Fibroblast of skin of scalp (primary cell): ENCODE measurements at regions not wholly inside any gene's neighbourhood (a gene's known extent, or its start where the extent isn't known, plus 50 kb on each side); places are given as distances from the start of the nearest gene placed in this dataset.
A peak's percentile ranks its signal among the peaks of the same experiment; 100 is the strongest.
"Not testable (repeated sequence)": the region's sequence is repeated elsewhere in the genome, so short reads cannot be mapped to it uniquely, and the experiment has no call there.

Source experiments
- DNase-seq: peaks from one replicate; pipeline ENCODE4 v3.0.0-alpha.2; 2013

DNA sequence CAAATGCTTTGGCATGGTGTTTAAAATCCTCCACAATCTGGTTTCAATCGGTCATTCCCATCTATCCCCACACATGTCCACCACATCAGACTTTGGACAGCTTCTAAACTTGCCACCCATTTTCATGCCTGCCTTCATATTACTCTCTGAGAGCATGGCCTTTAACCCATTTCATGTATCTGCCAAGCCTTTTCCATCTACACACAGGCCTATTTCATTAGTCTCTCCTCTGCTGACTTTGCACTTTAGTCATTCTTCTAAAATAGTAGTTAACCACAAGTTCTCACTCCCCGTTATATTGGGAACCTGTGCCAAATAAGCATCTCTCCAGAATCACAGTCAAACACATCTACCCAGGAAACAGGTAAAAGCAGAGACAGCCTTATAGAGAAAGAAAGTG is 142.2 kb downstream of the MZT1 start:
- DNase-seq, result no peak

DNA sequence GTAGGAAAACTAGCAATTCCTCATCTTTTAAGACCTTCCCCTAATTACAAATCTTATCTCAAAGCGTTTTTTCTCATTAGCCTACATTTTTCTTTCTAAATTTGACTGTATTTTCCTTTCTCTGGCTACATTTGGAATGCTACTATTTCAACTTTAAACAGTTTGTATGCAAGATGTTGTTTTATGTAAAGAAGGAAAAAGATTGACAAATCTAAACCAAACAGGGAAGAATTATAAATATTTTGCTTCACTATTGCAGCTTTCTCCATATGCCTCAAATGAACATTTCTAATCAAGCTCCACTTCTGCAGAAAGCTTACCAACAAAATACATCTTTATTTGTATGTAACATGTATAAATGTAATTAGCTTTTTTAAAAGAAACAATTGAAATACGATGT is 156.2 kb downstream of the MZT1 start:
- no peak for DNase-seq

DNA sequence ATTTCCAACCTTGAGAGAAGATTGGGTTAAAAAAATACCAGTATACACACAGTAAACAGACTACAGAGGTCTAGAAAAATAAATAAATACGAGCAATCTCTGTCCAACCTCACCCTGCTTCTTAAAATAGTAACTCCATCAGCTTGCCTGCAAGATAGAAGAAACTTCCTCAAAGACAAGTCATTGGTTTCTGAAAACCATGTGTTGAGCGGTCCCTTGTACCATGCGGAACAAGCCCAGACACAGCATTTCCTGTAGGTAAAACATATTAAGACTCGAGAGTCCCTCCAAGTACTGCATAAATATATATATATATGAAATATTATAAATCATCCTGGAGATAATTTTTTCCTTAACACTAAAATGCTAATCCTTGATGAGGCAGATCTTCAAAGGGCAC is 157.4 kb downstream of the MZT1 start:
- no peak for DNase-seq

DNA sequence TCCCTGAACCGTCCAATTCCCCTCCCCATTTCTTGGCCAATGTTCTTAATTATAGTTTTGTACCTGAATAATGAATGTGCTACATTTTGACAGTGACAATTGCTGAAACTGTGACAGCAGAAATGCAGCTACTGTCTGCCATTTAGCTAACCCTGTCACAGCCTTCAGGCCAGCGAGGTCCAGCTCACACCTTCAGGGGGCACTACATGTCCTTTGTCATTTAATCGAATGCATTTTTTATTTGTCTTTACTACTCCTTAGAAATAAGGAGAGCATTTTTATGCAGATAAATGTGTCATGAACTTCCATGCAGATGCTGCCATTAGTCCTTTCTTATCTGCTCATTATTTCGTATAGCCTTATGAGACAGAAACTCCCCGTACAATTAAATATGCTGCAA is 159.9 kb downstream of the MZT1 start:
- DNase-seq, result no peak

DNA sequence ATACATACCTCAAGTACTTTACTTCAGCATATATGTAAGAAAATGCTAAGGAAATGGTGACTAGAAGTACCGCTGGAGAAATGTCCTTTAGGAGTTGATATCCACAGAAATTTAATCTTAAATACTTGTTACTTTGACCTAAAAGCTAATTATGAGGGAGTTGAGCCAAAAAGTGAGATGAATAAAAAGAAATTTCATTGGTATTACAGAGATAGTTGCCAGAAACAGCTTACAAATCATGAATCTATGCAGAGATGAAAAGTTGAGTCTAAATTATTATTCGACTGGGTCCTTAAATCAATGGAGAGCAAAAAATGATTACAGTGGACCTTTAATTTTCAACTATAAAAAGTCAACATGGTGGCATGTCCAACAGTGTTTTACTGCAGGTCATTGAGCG is 160.9 kb downstream of the MZT1 start:
- DNase-seq, result no peak

DNA sequence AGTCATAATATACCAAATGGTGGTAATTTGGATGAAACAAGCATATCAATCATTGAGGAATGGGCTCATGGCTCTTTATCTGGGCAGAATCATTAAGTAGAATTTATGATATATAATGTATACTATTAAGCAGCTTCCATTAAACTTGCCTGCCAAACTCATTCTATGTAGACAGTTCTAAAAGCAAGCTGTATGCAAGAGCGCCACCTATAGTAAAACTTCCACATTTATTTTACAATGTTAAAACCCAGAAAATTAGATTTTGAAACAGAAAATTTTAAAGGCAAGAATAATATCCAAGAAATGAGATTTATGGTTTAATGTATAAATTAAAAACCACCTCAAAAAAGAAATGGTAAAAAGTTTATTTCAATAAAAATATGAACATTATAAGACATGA is 161.5 kb downstream of the MZT1 start:
- DNase-seq, result peak; percentile 47

DNA sequence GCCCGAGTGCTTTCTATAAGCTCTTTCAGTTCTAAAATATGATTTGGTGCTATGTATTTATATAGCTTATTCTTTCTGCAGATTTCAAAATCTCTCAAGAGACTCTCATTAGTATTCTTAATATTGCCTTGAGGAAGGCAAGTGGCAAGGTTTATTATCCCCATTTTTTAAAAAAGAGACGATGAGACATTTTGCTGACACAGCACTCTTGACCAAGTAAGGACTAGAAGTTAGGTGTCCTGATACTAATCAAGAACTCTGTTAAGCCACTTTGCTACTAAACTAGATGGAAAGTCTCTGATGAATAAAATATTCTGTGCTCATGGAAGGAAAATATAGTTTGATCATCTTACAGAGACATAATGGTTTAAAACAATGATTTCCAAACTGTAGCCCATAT is 164.7 kb downstream of the MZT1 start:
- DNase-seq, result no peak

DNA sequence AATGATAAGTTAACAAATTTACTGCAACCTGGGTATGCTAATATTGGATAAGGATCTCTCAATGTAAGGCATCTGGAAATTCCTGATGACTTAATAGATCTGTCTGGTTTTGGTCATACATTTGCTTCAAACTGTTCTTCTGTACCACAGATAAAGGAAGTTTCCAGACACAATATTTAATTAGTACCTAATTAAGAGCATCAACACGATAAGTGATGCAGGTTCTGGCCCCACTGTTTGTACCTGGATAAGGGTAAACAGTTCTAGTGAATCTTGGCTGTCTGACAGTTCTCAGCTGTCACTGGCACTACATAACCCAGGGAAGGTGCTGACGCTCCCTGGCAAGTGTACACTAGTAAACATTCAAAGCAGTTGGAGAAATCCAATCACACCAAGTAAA is 165.6 kb downstream of the MZT1 start:
- DNase-seq, result no peak

DNA sequence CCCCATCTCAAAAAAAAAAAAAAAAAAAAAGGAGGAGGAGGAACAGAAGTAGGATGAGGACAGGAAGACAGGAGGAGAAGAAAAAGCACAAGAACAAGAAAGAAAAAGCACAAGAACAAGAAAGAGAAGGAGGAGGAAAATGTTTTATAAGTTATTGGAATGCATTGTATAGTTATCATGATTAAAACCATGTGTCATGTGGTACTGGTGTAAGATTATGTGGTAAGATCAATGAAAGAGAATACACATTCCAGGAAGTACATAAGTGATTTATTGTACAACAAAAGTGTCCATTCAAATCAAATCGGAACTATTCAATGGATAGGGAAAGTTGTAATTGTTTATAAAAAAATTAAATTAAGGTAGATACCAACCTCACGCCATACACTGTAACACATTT is 167.7 kb downstream of the MZT1 start:
- DNase-seq, result peak; percentile 1

DNA sequence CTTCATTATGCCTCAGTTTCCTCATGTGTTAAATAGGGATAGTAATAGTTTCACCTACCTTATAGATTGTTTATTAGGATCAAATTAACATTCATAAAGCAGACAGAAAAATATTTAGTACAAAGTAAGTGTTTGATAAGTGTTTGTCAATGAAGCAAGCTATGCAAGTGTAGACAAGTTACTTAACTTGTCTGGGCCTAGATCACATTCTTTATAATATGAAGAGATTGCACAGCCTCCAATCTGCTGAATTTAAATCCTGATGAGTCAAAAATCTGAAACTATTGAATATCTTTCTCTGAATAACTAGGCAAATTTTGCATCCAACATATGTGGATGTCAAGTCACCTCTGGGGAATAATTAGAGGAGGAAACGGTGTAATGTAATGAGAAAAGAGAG is 170.5 kb downstream of the MZT1 start:
- no peak for DNase-seq

DNA sequence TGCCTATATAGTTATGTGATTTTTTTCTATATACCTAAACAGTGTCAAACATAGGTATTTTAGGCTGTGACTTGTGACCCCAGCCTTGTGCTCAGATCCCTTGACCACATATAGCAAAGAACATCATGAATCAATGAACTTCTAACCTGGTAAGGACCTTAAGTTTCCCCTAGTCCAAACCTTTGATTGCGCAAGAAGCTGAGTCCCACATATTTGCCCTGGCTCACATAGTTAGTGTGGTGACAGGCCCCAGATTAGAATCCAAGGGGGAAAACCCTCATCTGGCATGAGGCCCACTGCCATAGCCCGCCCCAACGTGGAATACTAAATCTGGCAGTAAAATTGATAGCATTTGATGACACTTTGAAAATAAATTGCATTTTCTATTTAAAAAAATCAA is 171.8 kb downstream of the MZT1 start:
- no peak for DNase-seq

DNA sequence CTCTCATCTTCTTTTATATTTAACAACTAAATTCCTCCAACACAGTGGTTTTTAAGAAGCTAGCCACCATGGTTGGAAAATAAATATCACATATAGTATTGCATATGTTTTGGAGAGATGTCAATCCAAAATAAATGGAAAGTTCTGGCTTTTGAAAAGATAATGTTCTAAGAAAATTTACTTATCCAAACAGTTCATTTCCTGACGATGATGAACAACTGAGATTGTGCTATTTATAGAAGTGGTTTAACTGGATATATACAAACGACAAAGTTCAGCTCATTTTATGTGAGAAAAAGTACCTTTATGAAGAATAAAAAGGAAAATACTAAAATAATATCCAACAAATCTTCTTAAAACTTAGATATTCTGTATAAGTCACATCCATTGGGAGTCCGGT is 174.7 kb downstream of the MZT1 start:
- no peak for DNase-seq

DNA sequence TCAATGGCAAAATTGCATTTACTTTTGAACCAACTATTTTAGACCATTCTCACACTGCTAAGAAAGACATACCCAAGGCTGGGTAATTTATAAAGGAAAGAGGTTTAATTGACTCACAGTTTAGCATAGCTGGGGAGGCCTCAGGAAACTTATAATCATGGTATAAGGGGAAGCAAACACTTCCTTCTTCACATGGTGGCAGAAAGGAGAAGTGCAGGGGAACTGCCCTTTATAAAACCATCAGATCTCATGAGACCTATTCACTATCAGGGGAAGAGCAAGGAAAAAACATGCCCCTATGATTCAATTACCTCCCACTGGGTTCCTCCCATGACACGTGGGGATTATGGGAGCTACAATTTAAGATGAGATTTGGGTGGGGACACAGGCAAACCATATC is 181.5 kb downstream of the MZT1 start:
- DNase-seq, result not testable (repeated sequence)

DNA sequence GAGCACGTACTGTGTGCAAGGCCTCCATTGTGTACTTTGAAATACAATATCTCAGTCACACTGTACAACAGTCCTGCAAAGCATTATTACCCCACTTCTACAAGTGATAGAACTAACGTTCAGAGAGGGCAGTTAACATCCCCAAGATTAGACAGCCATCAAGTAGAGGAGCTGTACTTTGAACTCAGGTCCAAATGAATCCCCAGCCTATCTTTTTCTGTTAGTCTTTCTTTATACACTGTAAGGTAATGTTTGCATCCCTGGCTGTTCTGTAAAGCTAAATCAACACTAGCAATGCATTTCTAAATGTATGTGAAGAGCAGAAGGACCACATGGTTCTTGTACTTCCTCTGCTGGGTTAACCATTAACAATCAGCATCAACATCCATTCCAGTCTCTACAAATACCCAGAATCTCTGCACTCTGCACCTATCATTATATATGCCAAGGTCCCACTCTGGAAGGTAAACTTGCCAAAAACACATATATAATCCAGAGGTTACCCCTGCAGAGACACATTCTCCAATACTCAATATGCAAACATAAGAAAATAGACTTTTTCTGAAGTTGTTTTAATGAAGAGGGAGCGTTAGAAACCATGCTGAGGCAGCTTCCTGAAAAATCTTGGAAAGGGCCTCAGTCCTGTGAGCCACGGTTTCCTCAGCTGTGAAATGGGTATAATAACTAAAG is 182.3 kb downstream of the MZT1 start:
- no peak for DNase-seq

DNA sequence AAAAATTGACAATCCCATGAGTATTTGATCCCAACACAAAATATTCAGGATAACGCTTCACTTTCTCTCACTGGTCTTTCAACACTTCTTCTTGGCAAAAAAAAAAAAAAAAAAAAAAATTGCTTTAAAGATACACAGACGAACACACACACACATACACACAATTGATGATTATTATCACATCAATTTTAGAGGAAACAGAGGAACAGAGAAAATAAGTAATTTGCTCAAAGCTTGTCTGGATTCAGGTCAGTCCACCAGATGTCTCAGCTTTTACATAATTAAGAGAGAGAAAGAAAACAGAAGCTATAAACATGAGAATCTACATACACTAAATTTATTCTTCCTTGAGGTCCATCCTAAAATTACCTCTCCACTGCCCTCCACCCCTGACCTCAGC is 183.4 kb downstream of the MZT1 start:
- DNase-seq, result no peak

DNA sequence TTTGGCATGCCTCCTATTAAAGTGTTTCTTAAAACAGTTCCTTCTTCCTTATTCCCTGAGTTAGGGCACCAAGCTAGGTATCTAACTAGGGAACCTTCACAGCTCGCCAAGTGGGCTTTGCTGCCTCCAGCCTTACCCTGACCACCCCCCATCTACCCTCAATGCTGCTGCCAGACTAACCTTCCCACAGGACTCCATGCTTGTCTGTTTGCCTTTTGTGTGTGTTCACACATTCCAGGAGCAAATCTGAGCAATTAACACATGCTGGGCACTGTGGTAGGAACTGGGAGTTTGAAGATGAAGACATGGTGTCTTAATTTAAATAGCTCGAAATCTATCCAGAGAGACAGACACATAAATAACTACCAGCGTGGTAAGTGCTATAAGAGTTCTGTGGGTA is 185.2 kb downstream of the MZT1 start:
- no peak for DNase-seq

DNA sequence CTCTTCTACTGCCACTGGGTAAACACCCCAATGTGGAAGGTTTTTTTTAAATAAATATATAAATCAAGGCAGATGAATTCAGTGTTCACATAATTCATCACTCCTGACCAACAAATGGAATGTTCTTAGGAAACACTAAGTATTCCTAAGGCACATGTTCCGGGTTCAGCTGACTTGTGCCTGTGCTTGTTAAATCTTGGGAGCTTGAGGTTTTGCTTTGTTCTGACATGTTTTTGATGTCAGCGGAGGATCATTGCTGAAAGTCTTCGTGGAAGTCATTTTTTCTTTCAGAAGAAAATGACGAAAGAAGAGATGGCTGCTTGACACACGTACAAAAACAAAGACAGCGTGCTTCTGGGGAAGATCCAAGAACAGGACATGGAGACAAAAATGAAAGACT is 185.8 kb downstream of the MZT1 start:
- DNase-seq, result no peak

DNA sequence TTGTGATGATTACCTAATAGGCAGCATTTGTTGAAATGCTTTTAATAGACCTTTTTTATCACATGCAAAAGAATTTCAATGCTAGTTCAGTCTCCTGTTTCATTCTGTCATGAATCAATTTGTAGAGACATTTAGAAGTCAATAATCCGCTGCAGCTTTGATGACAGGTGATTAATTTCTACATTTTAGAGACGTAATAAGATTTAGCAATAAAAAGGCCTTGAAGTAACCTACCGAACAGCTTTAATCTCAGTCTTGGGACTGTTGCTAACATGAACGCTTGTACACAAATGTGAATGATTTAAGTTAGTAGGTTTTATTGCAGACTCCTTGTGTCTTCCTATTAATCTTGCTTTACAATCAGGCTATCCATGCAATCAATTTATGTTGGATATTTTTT is 186.5 kb downstream of the MZT1 start:
- DNase-seq, result no peak

DNA sequence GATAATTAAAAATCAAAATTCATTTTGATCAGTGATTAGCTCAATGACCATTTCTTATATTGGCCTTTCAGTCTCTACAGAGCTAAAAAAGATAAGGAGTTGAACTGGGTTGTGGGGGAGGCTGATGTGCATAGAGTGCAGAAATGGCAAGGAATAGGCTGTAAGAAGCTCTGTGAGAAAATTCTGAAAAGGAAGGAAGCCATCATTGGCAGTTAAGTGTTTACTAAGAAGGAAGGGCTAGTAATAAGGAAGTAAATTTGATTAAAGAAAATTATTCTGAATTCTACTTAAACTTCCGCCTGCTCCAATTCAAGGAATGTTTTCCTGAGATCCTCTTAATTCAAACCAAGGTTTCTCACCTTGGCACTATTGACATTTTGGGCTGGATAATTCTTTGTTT is 187.5 kb downstream of the MZT1 start:
- DNase-seq, result no peak

DNA sequence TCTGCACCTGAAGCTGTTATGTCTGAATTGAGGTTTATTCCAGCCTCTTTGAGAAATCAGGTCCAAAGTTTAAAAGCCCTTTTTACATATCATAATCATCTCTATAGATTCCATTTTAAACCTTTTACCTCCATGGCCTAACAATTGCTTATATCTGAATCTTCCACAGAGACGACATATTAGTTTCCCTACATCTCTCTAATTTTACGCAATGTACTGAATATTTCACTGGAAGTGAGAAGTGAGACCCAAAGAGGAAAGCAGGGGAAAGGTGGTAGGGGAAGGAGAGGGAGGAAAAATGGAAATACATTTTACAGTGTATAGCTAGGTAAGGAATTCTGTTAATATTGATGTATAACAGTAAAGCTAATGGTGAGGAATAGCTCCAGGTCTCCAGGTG is 189.6 kb downstream of the MZT1 start:
- DNase-seq, result no peak

DNA sequence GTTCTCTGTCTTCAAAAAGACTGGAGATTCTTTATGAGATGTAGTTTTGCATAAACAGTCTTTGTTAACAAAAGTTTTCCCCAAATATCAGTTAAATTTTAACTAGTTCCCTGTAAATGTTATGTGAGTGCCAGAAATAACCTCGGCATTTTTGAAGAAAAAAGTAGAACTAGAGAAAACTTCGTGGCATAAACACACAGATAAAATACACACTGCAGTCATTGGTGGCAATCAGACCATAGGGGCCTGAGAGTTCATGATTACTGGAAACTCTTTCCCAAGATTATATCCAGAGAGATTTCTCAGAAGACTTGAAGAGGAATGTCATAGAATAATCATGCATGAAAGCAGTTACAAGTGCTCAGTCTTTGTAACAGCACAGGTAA is 190.0 kb downstream of the MZT1 start:
- DNase-seq, result no peak

DNA sequence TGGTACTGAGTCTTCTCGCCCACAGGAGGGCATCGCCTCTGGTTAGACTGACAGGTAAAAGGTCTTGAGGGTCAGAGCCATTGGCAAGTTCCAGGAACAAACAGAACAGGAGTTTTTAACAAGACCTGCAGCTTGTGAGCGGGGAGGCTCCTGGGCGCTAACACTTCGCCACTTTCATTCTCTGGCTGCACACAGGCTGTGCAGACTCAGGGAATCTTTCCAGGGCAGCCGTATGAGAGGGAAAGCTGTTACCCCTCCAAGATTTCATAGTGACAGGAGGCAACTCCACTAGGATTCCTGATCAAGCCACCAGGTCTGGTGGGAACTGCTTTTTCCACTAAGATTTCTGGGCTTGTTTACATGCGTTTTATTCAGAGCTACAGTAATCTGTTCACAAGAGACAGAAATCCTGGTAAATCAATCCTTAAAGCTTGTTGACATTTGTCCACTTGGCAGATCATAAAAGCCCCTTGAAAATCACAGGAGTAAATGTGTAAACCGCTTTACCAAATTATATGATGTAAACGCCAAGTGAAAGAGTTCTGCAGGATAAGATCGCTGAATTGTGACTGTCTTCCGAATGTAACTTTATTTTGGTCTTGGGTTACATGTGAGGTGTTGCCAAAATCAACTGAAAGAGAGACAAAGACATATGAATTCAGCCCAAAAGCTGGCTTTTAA is 190.6 kb downstream of the MZT1 start:
- DNase-seq, result no peak

DNA sequence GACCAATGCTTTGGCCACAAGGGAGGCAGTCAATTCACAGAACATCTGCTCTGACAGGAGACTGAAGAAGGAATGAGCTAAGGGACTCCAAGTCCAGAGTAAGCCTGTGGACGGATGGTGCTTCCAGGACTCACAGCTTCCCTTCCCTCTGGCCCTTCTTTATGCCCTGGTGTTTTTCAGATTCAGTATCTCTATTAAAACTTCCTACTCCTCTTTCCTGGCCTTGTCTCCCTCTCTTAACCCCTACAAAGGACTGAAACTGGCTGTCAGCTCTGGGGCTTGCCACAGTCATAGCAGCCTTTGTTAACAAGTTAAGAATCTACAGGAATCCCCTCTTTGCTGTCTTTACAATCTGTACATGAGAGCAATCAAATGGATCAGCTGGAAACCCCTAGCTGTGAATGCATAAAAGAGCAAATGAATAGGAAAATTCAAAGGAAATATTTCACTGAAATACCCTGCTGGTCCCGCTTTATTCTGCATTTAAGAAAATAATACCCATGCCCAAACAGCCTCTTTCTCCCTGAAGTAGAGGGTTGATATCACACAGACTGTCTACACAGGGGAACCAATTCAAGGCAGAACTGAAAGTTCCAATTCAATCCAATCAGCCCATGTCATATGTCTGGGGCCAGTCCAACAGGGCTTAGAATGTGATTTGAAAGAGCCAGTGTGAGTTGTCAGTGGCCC is 192.3 kb downstream of the MZT1 start:
- no peak for DNase-seq

DNA sequence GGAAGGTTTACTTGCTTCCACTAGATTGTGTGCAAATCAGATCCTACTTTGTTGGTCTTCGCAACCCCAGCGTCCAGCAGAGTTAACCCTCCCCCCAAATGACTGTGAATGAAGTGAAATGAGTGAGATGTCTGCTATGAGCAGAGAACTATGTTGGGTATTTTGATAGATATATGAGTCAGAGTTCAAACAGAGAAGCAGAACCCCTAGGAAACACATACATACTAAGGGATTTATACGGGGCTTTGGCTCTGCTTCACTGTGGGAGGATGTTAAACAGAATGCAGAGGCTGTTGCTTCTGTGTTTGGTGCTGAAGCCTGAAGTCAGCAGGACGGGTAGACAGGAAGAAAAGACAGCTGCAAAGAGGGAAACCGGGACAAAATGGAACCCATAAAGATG is 197.0 kb downstream of the MZT1 start:
- peak; percentile 78 for DNase-seq
